MV-4-11 (cell line): ENCODE measurements at regions not wholly inside any gene's neighbourhood (a gene's known extent, or its start where the extent isn't known, plus 50 kb on each side); places are given as distances from the start of the nearest gene placed in this dataset.

Experiments
- DNase-seq: peaks from one replicate; lab custom pipeline; 2025; lab: John Stamatoyannopoulos, UW

DNA sequence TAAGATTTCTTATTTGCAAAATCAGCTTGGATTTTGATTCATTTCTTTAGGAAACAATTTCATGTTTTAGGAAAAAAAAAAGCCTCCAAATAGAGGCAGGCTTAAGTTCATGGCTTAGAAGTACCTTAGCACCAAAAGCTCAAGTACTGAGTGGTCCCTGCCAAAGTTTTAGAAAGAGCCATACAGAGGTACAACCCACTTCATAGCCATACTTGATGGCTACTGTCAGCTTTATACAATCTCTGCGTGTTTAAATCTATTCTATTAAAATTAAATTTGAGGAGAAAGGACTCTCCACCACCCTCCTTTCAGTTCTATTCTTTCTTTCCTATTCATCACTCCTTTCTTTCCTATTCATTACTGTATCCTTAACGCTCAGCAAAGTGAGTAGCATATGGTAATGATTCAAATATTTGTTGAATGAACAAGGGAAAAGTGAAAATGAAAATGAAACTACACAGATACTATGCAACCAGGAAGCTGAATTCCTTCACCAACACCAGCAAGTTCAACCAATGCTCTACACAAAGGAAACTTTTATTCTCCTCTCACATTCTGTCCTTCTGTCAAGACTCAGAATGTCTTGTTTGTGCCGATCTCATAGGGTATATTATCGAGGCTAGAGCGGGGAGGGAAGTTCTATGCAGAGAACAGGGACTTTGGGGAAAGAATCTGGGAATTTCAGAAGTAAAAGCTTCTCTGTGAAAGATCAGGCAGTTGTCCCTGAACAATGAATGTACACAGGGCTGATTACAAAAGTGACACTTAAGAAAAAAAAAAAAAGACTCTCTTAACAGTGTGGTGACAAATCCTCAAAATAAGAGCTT is 138.6 kb upstream of the SPEF2 start:
- DNase-seq, result peak; percentile 69

GRCh38 chr5:35477911-35478310 is 139.8 kb upstream of the SPEF2 start:
- no peak for DNase-seq

DNA sequence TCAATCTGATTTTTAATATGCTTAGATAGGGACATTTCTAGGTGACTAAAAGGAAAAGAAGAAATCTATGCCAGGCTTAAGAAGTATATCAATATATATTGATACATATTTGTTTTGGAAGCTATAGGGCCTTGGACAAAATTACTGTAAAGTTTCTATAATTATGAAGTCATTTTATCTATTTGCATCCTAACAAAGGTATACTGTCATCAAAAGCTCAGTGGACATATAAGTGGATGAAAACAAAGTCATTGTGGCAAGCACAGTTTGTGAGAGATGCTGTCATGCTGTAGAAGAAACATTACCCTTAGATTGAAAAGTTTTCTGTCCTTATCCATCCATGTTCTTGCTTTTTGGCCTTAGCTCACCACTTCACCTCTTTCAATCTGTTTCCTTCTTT is 140.3 kb upstream of the SPEF2 start:
- no peak for DNase-seq

DNA sequence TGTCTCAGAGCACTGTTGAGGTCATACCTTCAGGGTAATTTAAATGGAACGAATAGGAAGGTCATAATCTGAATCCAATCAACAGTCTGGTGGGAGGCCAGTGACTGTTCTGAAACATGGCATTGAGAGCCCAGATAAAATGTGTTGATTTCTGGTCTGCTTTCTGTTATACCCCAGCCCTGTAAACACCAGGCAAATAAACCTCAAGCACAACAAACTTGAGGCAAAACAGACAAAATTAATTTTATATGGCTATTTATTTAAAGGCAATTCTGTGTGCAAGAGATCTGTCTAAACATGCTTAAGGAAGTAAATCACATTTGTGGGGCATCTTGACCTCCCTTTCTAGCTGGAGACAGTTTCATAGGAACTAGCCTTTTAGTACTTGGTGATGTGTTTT is 140.9 kb upstream of the SPEF2 start:
- DNase-seq, result peak; percentile 51

GRCh38 chr5:35476036-35476435 is 141.6 kb upstream of the SPEF2 start:
- peak; percentile 96 for DNase-seq

- DNase-seq, result peak; percentile 40
These were observed 144.1 kb upstream of the SPEF2 start for GRCh38 chr5:35473589-35473988.

DNA sequence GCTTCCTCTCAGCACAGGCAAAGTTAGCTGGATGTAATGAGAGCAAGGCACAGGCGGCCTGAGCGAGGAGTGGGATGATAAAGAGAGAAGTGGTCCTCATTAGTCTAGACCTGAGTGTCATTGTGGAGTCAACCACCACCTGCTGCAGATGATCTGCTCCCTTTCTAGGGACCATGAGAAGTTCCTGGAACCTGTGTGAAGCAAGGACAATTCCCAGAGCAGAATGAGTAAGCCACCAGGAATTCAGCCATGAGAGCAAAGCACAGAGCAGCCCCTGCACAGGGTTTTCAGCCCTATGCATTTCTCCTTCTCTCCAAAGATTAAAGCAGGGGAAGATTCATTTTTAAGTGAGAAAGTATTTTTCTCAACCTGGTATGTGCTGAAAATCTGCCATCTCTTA is 146.8 kb upstream of the SPEF2 start:
- DNase-seq, result no peak

GRCh38 chr5:35468811-35469210 is 148.9 kb upstream of the SPEF2 start:
- DNase-seq, result no peak

DNA sequence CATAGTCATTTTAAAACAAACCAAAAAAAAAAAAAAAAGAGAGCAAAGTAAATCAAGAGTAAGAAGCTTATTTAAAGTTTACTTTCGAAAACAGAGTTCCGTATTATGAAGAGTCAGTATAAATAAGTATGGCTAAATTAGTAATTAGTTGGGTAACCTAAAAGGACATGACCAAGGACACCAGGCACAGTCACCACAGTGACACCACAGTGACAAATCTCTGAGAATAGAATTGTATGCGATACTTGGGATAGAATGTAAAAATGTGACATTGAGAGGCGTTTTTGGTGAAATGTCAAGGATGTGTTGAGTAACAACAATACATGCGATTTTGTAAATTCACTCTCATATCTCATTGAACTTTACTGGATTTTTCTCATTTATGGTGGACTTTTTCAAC is 150.9 kb upstream of the SPEF2 start:
- DNase-seq, result no peak

- no peak for DNase-seq
These were observed 152.9 kb upstream of the SPEF2 start for GRCh38 chr5:35464757-35465156.

DNA sequence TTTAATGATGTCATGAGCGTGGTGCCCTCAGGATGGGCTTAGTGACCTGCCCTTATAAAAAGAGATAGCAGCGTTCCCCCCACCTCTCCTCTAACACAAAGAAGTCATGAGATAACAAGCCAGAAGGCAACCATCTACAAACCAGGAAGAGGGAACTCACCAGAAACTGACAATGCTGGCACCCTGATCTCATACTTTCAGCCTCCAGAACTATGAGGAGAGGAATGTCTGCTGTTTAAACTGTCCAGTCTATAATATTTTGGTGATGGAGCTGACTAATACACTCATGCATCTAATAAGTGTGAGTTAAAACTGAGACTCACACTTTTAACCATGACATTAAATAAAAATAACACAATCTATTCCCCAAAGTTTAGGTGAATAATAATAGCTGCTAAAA is 156.1 kb upstream of the SPEF2 start:
- DNase-seq, result no peak

GRCh38 chr5:35458824-35459207 is 158.8 kb upstream of the SPEF2 start:
- DNase-seq, result no peak

GRCh38 chr5:35457912-35458823 is 159.5 kb upstream of the SPEF2 start:
- no peak for DNase-seq

DNA sequence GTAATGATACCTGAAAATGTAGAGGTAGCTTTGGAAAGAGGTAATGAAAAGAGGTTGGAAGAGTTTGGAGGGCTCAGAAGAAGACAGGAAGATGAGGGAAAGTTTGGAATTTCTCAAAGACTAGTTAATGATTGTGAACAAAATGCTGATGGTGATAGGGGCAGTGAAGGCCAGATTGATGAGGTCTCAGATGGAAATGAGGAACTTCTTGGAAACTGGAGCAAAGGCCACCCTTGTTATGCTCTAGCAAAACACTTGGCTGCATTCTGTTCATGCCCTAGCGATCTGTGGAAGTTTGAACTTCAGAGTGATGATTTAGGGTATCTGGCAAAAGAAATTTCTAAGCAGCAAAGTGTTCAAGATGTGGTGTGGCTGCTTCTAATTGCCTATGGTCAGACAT is 161.2 kb upstream of the SPEF2 start:
- no peak for DNase-seq

GRCh38 chr5:35454011-35454525 is 163.6 kb upstream of the SPEF2 start:
- DNase-seq, result no peak

DNA sequence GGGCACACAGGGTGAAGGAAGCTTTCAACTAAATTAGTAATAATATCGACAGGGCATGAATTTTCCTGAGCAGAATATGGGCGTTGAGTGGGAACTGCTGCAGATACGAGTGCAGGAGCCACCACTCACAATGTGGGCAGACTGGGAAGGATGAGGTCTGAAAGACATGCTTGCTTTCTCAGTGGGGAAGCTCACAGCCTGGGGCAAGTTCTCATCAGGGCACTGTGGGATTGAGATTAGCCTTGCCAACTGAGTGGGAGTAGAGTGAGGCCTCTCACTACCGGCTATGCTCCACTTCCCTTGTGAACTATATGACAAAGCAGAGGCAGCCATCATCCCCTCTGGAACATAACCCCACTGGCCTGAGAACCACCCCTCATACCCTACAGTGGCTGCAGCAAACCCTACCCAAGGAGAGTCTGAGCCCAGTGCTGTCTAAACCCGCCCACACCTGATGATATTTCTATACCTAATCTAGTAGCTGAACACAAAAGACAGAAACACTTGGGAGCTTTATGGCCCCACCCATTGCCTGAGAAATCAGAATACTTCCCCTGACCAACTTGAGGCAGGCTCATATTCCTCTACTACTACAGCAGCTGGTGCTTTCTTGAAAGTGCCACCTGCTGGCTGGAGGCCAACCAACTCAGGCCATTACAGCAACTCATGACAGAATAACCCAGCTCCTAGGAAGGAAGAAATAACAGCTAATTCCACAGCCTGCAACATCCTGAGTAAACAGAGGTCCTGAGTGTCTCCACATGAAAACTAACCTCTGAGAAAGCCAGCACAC is 173.7 kb upstream of the SPEF2 start:
- no peak for DNase-seq

GRCh38 chr5:35442885-35443639 is 174.6 kb upstream of the SPEF2 start:
- DNase-seq, result no peak

- DNase-seq, result peak; percentile 48
These were observed 177.3 kb upstream of the SPEF2 start for GRCh38 chr5:35440409-35440808.

GRCh38 chr5:35438786-35439185 is 178.9 kb upstream of the SPEF2 start:
- DNase-seq, result peak; percentile 24

DNA sequence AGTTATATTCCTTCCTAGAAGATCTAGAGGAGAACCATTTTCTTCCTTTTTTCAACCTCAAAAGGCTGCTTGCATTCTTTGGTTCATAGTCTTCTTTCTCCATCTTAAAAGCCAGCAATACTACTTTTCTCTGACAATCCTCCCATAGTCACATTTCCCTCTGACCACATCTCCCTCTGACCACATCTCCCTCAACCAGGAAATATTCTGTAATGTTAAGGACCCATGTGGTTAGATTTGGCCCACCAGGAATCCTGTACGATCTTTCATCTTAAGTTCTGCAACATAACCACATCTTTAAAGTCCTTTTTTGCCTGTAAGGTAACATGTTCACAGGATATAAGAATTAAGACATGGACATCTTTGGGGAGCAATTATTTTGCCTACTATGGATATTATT is 179.4 kb upstream of the SPEF2 start:
- peak; percentile 86 for DNase-seq

DNA sequence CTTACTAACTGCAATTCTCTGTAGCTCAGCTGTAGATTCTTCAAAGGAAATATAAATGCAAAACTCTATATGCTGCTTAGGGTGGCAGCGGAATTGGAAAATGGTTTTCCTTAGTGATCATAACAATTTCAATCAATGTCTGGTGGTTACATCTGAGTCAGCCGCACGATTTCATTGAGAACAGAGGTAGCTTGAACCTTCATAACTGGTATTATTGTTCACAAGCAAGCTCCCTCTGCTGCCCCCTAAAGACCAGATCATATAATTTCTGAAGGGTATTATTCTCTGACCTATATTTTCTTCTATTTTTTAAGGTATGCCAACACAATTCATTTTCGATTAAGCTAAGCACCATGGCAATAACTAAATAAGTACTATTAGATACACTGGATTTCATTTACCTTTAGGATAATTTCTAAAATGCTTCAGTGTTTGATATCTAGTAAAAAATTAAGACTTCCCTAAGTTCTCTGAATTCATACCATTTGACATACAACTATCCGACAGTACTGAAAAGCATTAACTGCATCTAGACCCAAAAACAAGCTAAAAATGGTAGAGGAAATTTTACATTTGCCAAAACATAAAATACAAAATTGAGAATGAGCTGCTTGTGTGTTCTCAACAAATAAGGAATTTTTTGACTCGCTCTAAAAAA is 181.1 kb upstream of the SPEF2 start:
- peak; percentile 42 for DNase-seq
